Fibroblast of lung (primary cell): ENCODE measurements at regions not wholly inside any gene's neighbourhood (a gene's known extent, or its start where the extent isn't known, plus 50 kb on each side); places are given as distances from the start of the nearest gene placed in this dataset.

Experiments
- DNase-seq, 2 donors: peaks; one replicate each; pipeline versions ENCODE4 v3.0.0 to v3.0.0-alpha.2; 2010; ENCODE audit warnings: low read depth in 2 of 2
- H2AFZ ChIP-seq: 2 replicates; pipeline ENCODE4 v1.5.1; 2012; ENCODE audit warnings: low read length, control low read depth, inconsistent platforms
- H3K27ac ChIP-seq: 2 replicates; pipeline ENCODE4 v1.5.1; 2011; ENCODE audit warnings: low read length, control low read depth; ENCODE audit not compliant: insufficient read depth
- H3K27me3 ChIP-seq: 2 replicates; pipeline ENCODE4 v1.5.1; 2011; ENCODE audit warnings: mild to moderate bottlenecking, low read length; ENCODE audit not compliant: control insufficient read depth, insufficient read depth
- H3K36me3 ChIP-seq: 2 replicates; pipeline ENCODE4 v1.5.1; 2011; ENCODE audit warnings: low read length; ENCODE audit not compliant: control insufficient read depth, insufficient read depth
- H3K4me1 ChIP-seq: 2 replicates; pipeline ENCODE4 v1.5.1; 2011; ENCODE audit warnings: low read length; ENCODE audit not compliant: control insufficient read depth, insufficient read depth; ENCODE audit errors: extremely low read depth
- H3K4me2 ChIP-seq: 2 replicates; pipeline ENCODE4 v1.5.1; 2011; ENCODE audit warnings: low read length, control low read depth; ENCODE audit not compliant: insufficient read depth; ENCODE audit errors: extremely low read depth
- H3K4me3 ChIP-seq, 4 experiments: fragments of 200-600 bp in 1 of 4; sonication (generic) in 1 of 4; replicated peaks in 1 of 4; 2 replicates each; pipeline ENCODE4 v1.5.1; 2011 to 2016; ENCODE audit warnings: low read length in 4 of 4, low read depth in 3 of 4, mild to moderate bottlenecking in 3 of 4, control low read depth in 2 of 4, inconsistent platforms in 1 of 4, mixed read lengths in 1 of 4; ENCODE audit not compliant: insufficient read depth in 1 of 4; ENCODE audit errors: control extremely low read depth in 1 of 4
- H3K79me2 ChIP-seq: 2 replicates; pipeline ENCODE4 v1.5.1; 2012; ENCODE audit warnings: mild to moderate bottlenecking, low read length, inconsistent platforms; ENCODE audit not compliant: control insufficient read depth, insufficient read depth
- H3K9ac ChIP-seq: 2 replicates; pipeline ENCODE4 v1.5.1; 2011; ENCODE audit warnings: mild to moderate bottlenecking, low read length, control low read depth; ENCODE audit not compliant: insufficient read depth
- H3K9me3 ChIP-seq: 2 replicates; pipeline ENCODE4 v1.5.1; 2012; ENCODE audit warnings: low read depth, low read length; ENCODE audit not compliant: control insufficient read depth, insufficient read depth
- H4K20me1 ChIP-seq: 2 replicates; pipeline ENCODE4 v1.5.1; 2011; ENCODE audit warnings: low read length; ENCODE audit not compliant: control insufficient read depth, insufficient read depth; ENCODE audit errors: extremely low read depth
- CTCF ChIP-seq, 2 donors: IDR thresholded peaks in 1 of 2; conservative IDR thresholded peaks in 1 of 2; 1 replicate in 1 of 2; 2 replicates in 1 of 2; pipeline ENCODE4 v1.5.1; 2011 to 2012; ENCODE audit warnings: low read length in 2 of 2, control low read depth in 1 of 2, inconsistent platforms in 1 of 2, low read depth in 1 of 2, mild to moderate bottlenecking in 1 of 2
- EZH2 ChIP-seq: IDR thresholded peaks from 2 replicates; pipeline ENCODE4 v1.5.1; 2012; ENCODE audit warnings: low read length, control low read depth, mild to moderate bottlenecking; ENCODE audit errors: missing control alignments

DNA sequence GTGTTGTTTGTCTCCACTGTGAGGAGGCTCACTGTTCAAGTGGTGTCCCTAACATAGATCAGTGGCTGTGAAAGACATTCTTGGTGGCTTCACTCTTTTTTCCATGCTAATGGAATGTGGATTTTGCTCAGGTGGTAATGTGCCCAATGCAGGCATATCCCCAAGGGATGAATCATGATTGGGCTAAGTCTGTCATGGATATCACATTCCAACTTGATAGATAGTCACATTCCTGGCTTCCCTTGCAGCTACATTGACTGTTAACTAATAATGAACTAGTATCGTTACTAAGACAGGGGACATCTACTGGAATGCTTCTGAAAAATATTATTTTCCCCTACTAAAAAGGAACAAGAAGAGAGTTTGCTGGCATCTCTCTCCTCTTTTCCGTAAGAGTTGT is 86.3 kb upstream of the SOD1 start:
- Histone ChIP-seq H3K9ac (no peak overlapping the region), H3K79me2 (no peaks in the 10 kb centered on the region), H3K27ac (no peak overlapping the region), H3K36me3 (no peaks in the 10 kb centered on the region), H3K4me3 (no peak overlapping the region), H2AFZ (no peak overlapping the region), H3K27me3 (no peaks in the 10 kb centered on the region), H4K20me1 (no peaks in the 10 kb centered on the region), H3K9me3 (no peaks in the 10 kb centered on the region), H3K4me1 (no peaks in the 10 kb centered on the region), H3K4me2 (no peak overlapping the region)
- no peak for TF ChIP-seq EZH2
- TF ChIP-seq CTCF (conservative IDR thresholded peaks at IDR 0.05 in 1 of 2, IDR thresholded peaks at IDR 0.05 in 1 of 2; ENCODE audit: low read depth in 1 of 2, low read length in 2 of 2), result no peak
- no peak for DNase-seq

DNA sequence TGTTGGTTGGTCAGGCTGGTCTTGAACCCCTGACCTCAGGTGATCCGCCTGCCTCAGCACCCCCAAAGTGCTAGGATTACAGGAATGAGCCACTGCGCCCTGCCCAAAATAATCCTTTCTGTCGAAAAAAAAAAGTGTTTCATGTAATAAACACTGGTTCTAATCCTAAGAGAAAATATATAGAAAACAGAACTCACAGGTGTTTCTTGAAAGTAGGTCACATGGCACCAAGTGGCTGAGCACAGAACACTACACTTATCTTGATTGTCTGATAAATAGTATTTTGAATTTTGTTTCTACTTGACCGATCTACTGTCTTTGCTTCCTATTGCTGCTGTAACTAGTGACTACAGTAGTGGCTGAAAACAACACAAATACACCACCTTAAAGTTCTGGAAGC is 87.6 kb upstream of the SOD1 start:
- no peaks in the 10 kb centered on the region for H4K20me1 ChIP-seq
- no peak overlapping the region for H3K27ac ChIP-seq
- no peak overlapping the region for H2AFZ ChIP-seq
- no peaks in the 10 kb centered on the region for H3K9me3 ChIP-seq
- no peak for TF ChIP-seq CTCF (conservative IDR thresholded peaks at IDR 0.05 in 1 of 2, IDR thresholded peaks at IDR 0.05 in 1 of 2; ENCODE audit: low read depth in 1 of 2, low read length in 2 of 2)
- no peak for TF ChIP-seq EZH2
- no peaks in the 10 kb centered on the region for H3K36me3 ChIP-seq
- H3K4me2 ChIP-seq, result no peak overlapping the region
- H3K4me1 ChIP-seq, result no peaks in the 10 kb centered on the region
- H3K27me3 ChIP-seq, result no peaks in the 10 kb centered on the region
- H3K79me2 ChIP-seq, result no peaks in the 10 kb centered on the region
- no peak overlapping the region for H3K9ac ChIP-seq
- no peak for DNase-seq
- H3K4me3 ChIP-seq, result no peak overlapping the region

DNA sequence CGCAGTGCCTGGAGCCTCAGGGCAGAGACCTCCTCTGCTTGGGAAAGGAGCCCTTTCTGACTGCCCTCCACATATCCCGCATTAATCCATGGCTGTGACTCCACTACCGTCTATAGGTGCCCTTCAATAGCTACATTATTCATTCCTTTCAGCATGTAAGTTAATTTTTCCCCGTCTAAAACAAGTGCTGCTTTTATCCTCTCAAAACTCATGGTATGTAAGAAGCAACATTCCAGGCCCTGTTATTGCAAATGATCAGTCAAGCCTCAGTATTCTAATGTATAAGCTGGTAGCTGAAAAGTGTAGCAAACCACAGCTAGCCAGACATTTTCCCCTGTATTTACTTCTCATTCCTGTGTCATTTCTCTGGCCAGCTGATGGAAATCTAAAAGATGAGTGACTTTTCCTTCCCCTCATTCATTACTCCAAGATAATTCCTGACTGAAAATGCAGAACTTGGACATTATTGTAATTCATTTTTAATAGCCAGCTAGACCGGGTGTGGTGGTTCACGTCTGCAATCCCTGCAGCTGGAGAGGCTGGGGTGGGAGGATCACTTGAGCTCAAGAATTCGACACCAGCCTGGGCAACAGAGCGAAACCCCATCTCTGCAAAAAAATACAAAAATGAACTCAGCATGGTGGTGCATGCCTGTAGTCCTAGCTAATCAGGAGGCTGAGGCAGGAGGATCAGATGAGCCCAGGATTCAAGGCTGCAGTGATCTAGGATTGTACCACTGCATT is 88.5 kb upstream of the SOD1 start:
- H3K4me1 ChIP-seq, result no peaks in the 10 kb centered on the region
- H3K9me3 ChIP-seq, result no peaks in the 10 kb centered on the region
- peak in 1 of 2 donors; percentile 29 for DNase-seq
- TF ChIP-seq EZH2 (no peak), CTCF (conservative IDR thresholded peaks at IDR 0.05 in 1 of 2, IDR thresholded peaks at IDR 0.05 in 1 of 2; ENCODE audit: low read depth in 1 of 2, low read length in 2 of 2) (no peak)
- no peaks in the 10 kb centered on the region for H4K20me1 ChIP-seq
- H3K79me2 ChIP-seq, result no peaks in the 10 kb centered on the region
- no peaks in the 10 kb centered on the region for H3K27me3 ChIP-seq
- no peaks in the 10 kb centered on the region for H3K36me3 ChIP-seq
- H3K4me3 ChIP-seq, result no peak overlapping the region
- no peak overlapping the region for H3K27ac ChIP-seq
- H3K9ac ChIP-seq, result no peak overlapping the region
- no peak overlapping the region for H3K4me2 ChIP-seq
- no peak overlapping the region for H2AFZ ChIP-seq
